Ascending aorta (tissue), 2 donors: ENCODE measurements at regions not wholly inside any gene's neighbourhood (a gene's known extent, or its start where the extent isn't known, plus 50 kb on each side); places are given as distances from the start of the nearest gene placed in this dataset.

Experiments
- DNase-seq, 2 donors: peaks; one replicate each; pipeline ENCODE4 v3.0.0-alpha.2; 2019; ENCODE audit warnings: low spot score in 2 of 2
- H3K27ac ChIP-seq, 2 donors: fragments of 200-600 bp; sonication (generic); one replicate each; pipeline ENCODE4 v1.5.1; 2016 to 2017; ENCODE audit warnings: mild to moderate bottlenecking in 1 of 2
- H3K27me3 ChIP-seq: fragments of 200-600 bp; sonication (generic); one replicate; pipeline ENCODE4 v1.5.1; 2017
- H3K36me3 ChIP-seq, 2 donors: fragments of 200-600 bp; sonication (generic); one replicate each; pipeline ENCODE4 v1.5.1; 2016
- H3K4me1 ChIP-seq, 2 donors: fragments of 200-600 bp; sonication (generic); one replicate each; pipeline ENCODE4 v1.5.1; 2016 to 2017; ENCODE audit warnings: mild to moderate bottlenecking in 1 of 2
- H3K4me3 ChIP-seq, 2 donors: fragments of 200-600 bp; sonication (generic); one replicate each; pipeline ENCODE4 v1.5.1; 2016 to 2017; ENCODE audit warnings: mild to moderate bottlenecking in 1 of 2
- H3K9me3 ChIP-seq, 2 donors: fragments of 200-600 bp; sonication (generic); one replicate each; pipeline ENCODE4 v1.5.1; 2016
- CTCF ChIP-seq, 3 experiments: fragments of 200-600 bp in 2 of 3; fragments of 450-650 bp in 1 of 3; sonication (generic) in 2 of 3; IDR thresholded peaks; one replicate each; pipeline ENCODE4 v1.5.1; 2016 to 2019; ENCODE audit warnings: antibody characterized with exemption in 3 of 3, mild to moderate bottlenecking in 1 of 3, moderate library complexity in 1 of 3
- intact Hi-C: fragments of 100-400 bp; cut with DNase I; formaldehyde crosslinking; loops from one replicate; pipeline ENCODE4 v1.15.1; 2023

- no peak for DNase-seq
- intact Hi-C loops, result no loop called here
- Histone ChIP-seq H3K9me3 (no peaks in the 10 kb centered on the region), H3K27ac (no peak overlapping the region), H3K4me3 (no peak overlapping the region), H3K27me3 (no peaks in the 10 kb centered on the region), H3K4me1 (no peaks in the 10 kb centered on the region), H3K36me3 (no peaks in the 10 kb centered on the region)
- TF ChIP-seq CTCF (IDR thresholded peaks at IDR 0.05), result no peak
Observed at GRCh38 chr4:33323393-33323792, 2603.2 kb downstream of the PCDH7 start.

GRCh38 chr4:33334416-33334815 is 2614.2 kb downstream of the PCDH7 start:
- no peak overlapping the region for H3K4me3 ChIP-seq
- no peak for DNase-seq
- intact Hi-C loops, result no loop called here
- no peak for TF ChIP-seq CTCF (IDR thresholded peaks at IDR 0.05)
- H3K27ac ChIP-seq, result no peak overlapping the region
- no peaks in the 10 kb centered on the region for H3K4me1 ChIP-seq
- H3K36me3 ChIP-seq, result no peaks in the 10 kb centered on the region
- no peaks in the 10 kb centered on the region for H3K27me3 ChIP-seq
- H3K9me3 ChIP-seq, result no peaks in the 10 kb centered on the region

GRCh38 chr4:33339762-33340161 is 2619.6 kb downstream of the PCDH7 start:
- no peak overlapping the region for H3K27ac ChIP-seq
- intact Hi-C loops, result no loop called here
- H3K9me3 ChIP-seq, result no peaks in the 10 kb centered on the region
- H3K27me3 ChIP-seq, result no peaks in the 10 kb centered on the region
- H3K36me3 ChIP-seq, result no peaks in the 10 kb centered on the region
- TF ChIP-seq CTCF (IDR thresholded peaks at IDR 0.05), result no peak
- no peaks in the 10 kb centered on the region for H3K4me1 ChIP-seq
- H3K4me3 ChIP-seq, result no peak overlapping the region
- no peak for DNase-seq

- Histone ChIP-seq H3K36me3 (no peaks in the 10 kb centered on the region), H3K27ac (no peak overlapping the region), H3K27me3 (no peaks in the 10 kb centered on the region), H3K4me1 (no peaks in the 10 kb centered on the region), H3K4me3 (no peak overlapping the region), H3K9me3 (no peaks in the 10 kb centered on the region)
- no peak for TF ChIP-seq CTCF (IDR thresholded peaks at IDR 0.05)
- DNase-seq, result no peak
- intact Hi-C loops, result no loop called here
Observed at GRCh38 chr4:33340168-33340567, 2620.0 kb downstream of the PCDH7 start.

GRCh38 chr4:33349376-33349775 is 2629.2 kb downstream of the PCDH7 start:
- Histone ChIP-seq H3K36me3 (no peaks in the 10 kb centered on the region), H3K9me3 (no peaks in the 10 kb centered on the region), H3K27ac (no peak overlapping the region), H3K4me3 (no peak overlapping the region), H3K4me1 (no peaks in the 10 kb centered on the region), H3K27me3 (no peaks in the 10 kb centered on the region)
- intact Hi-C loops, result no loop called here
- no peak for TF ChIP-seq CTCF (IDR thresholded peaks at IDR 0.05)
- no peak for DNase-seq

- intact Hi-C loops, result no loop called here
- no peak for DNase-seq
- Histone ChIP-seq H3K4me1 (no peaks in the 10 kb centered on the region), H3K36me3 (no peaks in the 10 kb centered on the region), H3K27ac (no peak overlapping the region), H3K27me3 (no peaks in the 10 kb centered on the region), H3K9me3 (no peaks in the 10 kb centered on the region), H3K4me3 (no peak overlapping the region)
- TF ChIP-seq CTCF (IDR thresholded peaks at IDR 0.05), result no peak
Observed at GRCh38 chr4:33357121-33357520, 2637.0 kb downstream of the PCDH7 start.
